ENCODE measurements at regions not wholly inside any gene's neighbourhood (a gene's known extent, or its start where the extent isn't known, plus 50 kb on each side); places are given as distances from the start of the nearest gene placed in this dataset.
"Not testable (repeated sequence)": the region's sequence is repeated elsewhere in the genome, so short reads cannot be mapped to it uniquely, and the experiment has no call there.

GRCh38 chr6:103191391-103192093 is 1668.2 kb downstream of the HACE1 start:
- DNase-seq (ENCODE audit: low read depth) = no peak

DNA sequence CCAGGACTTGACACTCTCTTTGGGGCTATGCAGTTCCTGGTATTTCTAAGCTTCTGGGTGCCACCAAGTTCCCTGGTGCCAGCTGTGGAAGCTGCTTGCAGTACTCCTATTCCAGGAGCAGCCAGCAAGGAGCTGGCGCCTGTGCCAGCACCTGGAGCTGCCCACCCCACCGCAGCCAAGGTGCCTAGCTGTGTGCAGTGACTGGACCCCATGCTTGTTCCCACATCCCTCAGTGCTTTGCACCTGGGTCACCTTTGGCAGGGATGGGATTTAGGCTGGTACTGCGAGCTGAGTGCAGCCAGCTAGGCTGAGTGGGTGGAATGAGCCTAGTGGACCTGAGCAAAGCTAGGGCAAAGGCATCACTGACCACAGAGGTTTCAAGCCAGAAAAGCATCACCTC is 1674.9 kb downstream of the HACE1 start:
- no peak for DNase-seq (ENCODE audit: low read depth)

DNA sequence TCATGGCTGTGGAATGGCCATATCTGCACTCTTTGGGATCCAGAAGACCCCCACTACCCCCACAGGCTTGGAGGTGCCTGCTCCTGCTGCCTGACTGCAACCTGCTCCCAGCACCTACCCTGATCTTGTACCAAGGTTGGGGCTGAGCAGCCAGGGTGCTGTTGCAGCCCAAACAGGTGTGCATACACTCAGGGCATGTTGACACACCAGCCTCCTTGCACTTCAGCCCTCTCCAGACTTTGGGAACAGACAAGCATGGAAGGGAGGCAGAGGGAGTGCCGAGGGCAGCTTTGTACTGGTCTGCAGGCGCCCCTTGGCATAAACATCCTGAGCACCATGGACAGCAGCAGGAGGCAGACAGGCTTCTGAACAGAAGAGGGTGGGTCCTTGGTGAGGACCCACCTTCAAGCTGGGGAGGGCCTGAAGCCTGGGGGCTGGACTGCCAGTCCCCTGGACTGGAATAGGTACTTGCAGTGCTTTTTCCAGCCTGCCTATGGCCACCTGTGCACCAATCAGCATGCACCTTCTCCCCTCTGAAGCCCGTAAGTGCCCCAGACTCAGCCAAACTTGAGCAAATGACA is 1675.8 kb downstream of the HACE1 start:
- no peak for DNase-seq (ENCODE audit: low read depth)

GRCh38 chr6:103178193-103178592 is 1681.5 kb downstream of the HACE1 start:
- no peak for DNase-seq (ENCODE audit: low read depth)

- no peak for DNase-seq (ENCODE audit: low read depth)
These were observed 1681.9 kb downstream of the HACE1 start for GRCh38 chr6:103177791-103178190.

DNA sequence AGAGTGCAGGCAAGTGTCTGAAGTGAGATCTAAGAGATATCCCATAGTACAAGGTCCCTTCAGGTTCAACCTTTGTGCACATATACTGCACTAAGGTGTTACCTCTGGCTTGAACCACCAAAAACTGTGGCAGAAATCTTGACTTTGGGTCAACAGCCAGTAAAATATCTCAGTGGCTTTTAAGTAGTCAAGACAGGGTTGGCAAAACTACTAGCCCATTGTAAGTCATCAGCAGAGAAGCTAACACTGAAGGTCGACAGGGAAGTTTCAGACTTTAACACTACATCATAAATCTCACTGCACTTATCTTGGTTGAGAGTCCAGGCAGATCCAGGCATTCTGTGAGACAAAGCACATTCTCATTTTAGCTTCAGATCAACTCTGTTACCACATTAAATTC is 1684.7 kb downstream of the HACE1 start:
- DNase-seq (ENCODE audit: low read depth) = no peak

DNA sequence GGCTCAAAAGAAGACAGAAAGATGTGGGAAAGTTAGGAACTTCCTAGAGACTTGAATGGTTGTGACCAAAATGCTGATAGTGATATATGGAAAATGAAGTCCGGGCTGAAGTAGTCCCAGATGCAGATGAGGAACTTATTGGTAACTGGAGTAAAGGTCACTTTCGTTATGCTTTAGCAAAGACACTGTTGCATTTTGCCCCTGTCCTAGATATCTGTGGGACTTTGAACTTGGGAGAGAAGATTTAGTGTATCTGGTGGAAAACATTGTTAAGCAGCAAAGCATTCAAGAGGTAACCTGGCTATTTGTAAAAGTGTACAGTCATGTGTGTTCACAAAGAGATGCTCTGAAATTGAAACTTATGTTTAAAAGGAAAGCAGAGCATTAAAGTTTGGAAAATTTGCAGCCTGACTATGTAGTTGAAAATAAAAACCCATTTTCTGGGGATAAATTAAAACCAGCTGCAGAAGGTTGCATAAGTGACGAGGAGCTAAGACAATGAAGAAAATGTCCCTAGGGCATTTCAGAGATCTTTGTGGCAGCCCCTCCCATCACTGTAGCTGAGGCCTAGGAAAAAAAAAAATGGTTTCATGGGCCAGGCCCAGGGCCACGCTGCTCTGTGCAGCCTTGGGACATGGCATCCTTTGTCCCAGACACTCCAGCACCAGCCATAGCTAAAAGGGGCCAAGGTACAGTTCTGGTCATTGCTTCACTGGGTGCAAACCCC is 1692.2 kb downstream of the HACE1 start:
- DNase-seq (ENCODE audit: low read depth) = no peak

DNA sequence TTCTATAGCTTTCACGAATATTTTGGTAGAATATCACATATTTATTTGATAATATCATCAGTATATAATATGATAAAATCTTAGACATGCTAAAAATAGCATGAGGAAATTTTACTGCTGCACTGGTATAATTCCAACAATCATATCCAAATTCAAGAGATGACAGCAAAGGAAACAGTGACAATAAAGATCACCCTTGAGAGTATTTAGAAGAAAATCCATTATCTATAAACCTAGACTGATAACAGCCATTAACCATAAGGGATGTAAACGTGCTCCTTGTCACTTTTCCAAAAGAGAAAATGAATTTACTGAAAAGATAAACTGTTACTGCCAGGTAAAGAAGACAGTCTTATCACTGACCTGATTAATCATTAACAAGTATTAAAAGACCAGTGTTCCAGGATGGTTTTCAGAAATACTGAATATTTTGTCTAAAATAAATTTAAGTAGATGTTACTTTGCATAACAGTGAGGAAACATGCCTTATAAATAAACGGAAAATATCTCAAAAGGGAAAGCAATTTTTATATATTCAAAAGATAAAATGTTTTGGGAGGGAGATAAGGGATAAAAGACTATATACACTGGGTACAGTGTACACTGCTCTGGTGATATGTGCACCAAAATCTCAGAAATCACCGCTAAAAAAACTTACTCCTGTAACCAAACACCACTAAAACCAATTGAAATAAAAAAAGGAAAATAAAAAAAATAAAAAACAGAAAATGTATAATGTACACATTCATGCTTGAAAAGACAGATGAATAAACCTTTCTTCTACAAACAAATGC is 1704.7 kb downstream of the HACE1 start:
- no peak for DNase-seq (ENCODE audit: low read depth)

- DNase-seq (ENCODE audit: low read depth) = no peak
These were observed 1706.7 kb downstream of the HACE1 start for GRCh38 chr6:103153016-103153415.

- no peak for DNase-seq (ENCODE audit: low read depth)
These were observed 1716.8 kb downstream of the HACE1 start for GRCh38 chr6:103142902-103143301.

DNA sequence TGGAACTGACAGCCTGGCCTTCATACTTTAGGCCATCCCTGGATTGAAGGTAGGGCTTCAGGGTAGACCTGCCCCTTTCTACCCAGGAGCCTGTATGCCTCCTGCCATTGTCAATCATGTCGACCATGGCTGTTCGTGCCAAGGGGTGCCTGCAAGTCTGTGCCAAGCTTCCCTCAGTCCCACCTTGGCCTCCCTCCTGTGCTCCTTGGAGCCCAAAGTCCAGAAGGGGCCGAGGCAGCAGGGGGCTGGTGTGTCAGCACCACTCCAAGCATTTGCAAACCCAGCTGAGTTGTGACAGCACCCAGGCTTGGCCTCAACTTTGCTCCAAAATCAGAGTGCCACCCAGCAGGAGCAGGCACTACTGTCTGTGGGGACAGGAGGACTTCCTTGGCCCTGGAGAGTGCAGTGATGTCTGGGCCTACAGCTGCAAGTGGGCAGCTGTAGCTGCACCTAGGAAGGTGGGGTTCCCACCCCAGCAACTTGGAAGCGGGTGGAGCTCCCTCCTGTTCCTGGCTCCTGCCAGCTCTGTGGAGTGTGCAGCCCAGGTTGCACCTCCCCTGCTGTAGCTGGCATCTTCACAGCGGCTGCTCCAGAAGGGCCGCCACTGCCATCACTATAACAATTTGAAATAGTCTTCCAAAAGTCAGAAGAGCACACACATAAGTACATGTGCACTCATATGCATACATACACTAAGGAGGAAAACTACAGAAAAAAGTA is 1719.3 kb downstream of the HACE1 start:
- DNase-seq (ENCODE audit: low read depth) = no peak

- no peak for DNase-seq (ENCODE audit: low read depth)
These were observed 1720.3 kb downstream of the HACE1 start for GRCh38 chr6:103139377-103139776.

DNA sequence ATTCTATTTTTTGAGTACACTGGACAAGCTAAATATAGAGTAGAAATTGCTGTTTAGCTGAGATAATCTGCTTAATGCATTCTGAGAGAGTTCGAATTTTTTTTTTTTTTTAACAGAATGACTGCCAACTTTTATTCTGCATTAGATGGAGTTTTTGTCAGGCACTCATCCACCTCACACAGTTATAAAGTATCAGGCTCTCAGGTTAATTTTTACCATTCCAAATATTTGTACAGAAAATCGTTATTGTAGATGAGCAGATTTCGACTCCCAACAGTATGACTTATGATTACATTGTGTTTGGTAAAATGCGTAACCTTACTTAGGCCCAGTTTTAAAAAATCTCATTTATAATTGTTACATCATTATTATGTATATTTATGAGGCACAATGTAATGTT is 1731.0 kb downstream of the GRIK2 start:
- DNase-seq (ENCODE audit: low read depth) = no peak

GRCh38 chr6:103122766-103123601 is 1729.5 kb downstream of the GRIK2 start:
- peak; percentile 0 for DNase-seq (ENCODE audit: low read depth)

GRCh38 chr6:103119056-103119455 is 1725.5 kb downstream of the GRIK2 start:
- no peak for DNase-seq (ENCODE audit: low read depth)

- no peak for DNase-seq (ENCODE audit: low read depth)
These were observed 1721.1 kb downstream of the GRIK2 start for GRCh38 chr6:103114582-103114981.

GRCh38 chr6:103113416-103113815 is 1719.9 kb downstream of the GRIK2 start:
- DNase-seq (ENCODE audit: low read depth) = no peak

GRCh38 chr6:103107985-103108384 is 1714.5 kb downstream of the GRIK2 start:
- DNase-seq (ENCODE audit: low read depth) = no peak

DNA sequence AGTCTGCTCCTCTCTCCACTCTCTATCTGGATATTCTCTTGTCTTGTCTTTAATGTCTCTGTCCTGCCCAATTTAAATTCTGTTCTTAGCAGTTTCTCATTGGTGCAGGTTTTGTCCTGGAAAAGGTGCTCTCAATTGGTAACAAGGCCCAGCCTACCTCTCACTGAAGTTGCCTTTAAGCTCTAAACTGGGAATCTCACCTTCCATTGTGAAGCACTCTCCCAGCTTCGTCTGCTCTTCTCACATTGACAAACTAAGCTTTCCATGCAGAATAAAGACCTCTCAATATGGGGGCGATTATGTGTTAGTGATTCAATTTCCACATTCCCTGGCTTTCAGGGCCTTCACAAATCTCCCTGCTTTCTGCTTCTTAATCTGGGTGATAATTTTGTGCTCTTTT is 1712.2 kb downstream of the GRIK2 start:
- DNase-seq (ENCODE audit: low read depth) = no peak

DNA sequence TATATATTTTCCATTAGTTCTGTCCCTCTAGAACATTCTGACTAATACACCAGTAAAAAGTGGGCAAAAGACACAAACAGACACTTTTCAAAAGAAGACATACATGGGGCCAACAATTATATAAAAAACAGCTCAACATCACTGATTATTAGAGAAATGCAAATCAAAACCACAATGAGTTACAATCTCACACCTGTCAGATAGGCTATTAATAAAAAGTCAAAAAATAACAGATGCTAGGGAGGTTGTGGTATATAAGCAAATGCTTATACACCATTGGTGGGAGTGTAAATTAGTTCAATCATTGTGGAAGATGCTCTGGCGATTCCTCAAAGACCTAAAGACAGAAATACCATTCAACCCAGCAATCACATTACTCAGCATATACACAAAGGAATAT is 1707.8 kb downstream of the GRIK2 start:
- DNase-seq (ENCODE audit: low read depth) = no peak

DNA sequence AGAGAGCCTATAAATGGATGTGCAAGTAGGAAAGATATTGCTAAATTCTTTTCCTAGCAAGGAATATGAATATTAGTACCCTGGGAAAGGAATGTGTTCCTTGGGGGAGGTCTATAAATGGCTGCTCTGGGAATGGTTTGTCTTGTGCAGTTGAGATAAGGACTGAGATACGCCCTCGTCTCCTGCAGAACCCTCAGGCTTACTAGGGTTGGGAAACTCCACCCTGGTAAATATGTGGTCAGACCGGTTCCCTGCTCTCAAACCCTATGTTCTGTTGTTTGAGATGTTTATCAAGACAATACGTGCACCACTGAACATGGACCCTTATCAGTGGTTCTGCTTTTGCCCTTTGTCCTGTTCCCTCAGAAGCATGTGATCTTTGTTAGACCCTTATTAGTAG is 1698.9 kb downstream of the GRIK2 start:
- DNase-seq (ENCODE audit: low read depth) = not testable (repeated sequence)
